ENCODE measurements at regions not wholly inside any gene's neighbourhood (a gene's known extent, or its start where the extent isn't known, plus 50 kb on each side); places are given as distances from the start of the nearest gene placed in this dataset.

DNA sequence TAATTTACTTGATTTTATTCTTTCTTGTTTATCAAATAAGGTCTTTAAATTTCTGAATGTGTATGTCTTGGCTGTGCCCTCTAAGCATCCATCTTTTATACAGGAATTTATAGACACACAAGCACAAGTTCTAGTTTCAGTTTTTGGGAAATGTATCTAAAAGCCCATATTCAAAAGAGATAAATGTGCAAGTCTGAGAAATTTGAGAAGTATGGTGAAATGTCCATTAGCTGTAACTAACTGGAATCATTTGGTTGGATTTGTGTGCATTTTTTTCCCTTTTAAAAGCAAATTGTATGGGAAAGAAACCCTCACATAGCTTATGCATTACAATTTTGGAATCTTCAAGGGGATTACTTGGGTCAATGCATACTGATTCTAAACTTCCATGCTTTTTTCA lies 532.0 kb downstream of the KLF5 start (continued):
- no peak for TF ChIP-seq JUN (CRISPR knock-in tag; IDR thresholded peaks at IDR 0.05)

GRCh38 chr13:73585236-73585635 lies 526.4 kb downstream of the KLF5 start:
- ChIA-PET POLR2A (no interaction called here), CTCF (no interaction called here)
- DNase-seq (ENCODE audit: low spot score) (no peak), ATAC-seq (no peak)
- TF ChIP-seq TCF7 (CRISPR knock-in tag; IDR thresholded peaks at IDR 0.05; ENCODE audit: low read depth) (no peak), HMGA2 (CRISPR knock-in tag; IDR thresholded peaks at IDR 0.05) (no peak), TEAD1 (CRISPR knock-in tag; IDR thresholded peaks at IDR 0.05) (no peak), E2F4 (CRISPR knock-in tag; IDR thresholded peaks at IDR 0.05; ENCODE audit: borderline replicate concordance, low read depth) (no peak), PRRX2 (CRISPR knock-in tag; IDR thresholded peaks at IDR 0.05) (no peak), IRF1 (CRISPR knock-in tag; IDR thresholded peaks at IDR 0.05) (no peak), NFATC4 (CRISPR knock-in tag; IDR thresholded peaks at IDR 0.05) (no peak), NR2C2 (CRISPR knock-in tag; IDR thresholded peaks at IDR 0.05) (no peak), ZSCAN18 (CRISPR knock-in tag; IDR thresholded peaks at IDR 0.05) (no peak), FOXJ3 (CRISPR knock-in tag; IDR thresholded peaks at IDR 0.05; ENCODE audit: borderline replicate concordance) (no peak), ATF6 (CRISPR knock-in tag; IDR thresholded peaks at IDR 0.05) (no peak), MYBL2 (CRISPR knock-in tag; IDR thresholded peaks at IDR 0.05) (no peak), SP1 (CRISPR knock-in tag; conservative IDR thresholded peaks at IDR 0.05) (no peak), NFYB (CRISPR knock-in tag; conservative IDR thresholded peaks at IDR 0.05; ENCODE audit: low read depth) (no peak), JAZF1 (CRISPR knock-in tag; IDR thresholded peaks at IDR 0.05) (no peak)
- TF ChIP-seq, protein P1, sequence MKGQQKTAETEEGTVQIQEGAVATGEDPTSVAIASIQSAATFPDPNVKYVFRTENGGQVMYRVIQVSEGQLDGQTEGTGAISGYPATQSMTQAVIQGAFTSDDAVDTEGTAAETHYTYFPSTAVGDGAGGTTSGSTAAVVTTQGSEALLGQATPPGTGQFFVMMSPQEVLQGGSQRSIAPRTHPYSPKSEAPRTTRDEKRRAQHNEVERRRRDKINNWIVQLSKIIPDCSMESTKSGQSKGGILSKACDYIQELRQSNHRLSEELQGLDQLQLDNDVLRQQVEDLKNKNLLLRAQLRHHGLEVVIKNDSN (CRISPR knock-in tag; IDR thresholded peaks at IDR 0.05): no peak
- peaks cover 10% of the 10 kb centered on the region for H3K4me1 Mint-ChIP-seq
- no peak overlapping the region for H3K4me3 Mint-ChIP-seq
- H3K27ac Mint-ChIP-seq: no peak overlapping the region
- H3K27me3 Mint-ChIP-seq (ENCODE audit: low read depth): no peaks in the 10 kb centered on the region
- peaks cover 22% of the 10 kb centered on the region for H3K9me3 Mint-ChIP-seq
- no peaks in the 10 kb centered on the region for H3K36me3 Mint-ChIP-seq

- TF ChIP-seq ZNF219 (CRISPR knock-in tag; IDR thresholded peaks at IDR 0.05; ENCODE audit: borderline replicate concordance) (no peak), NR3C1 (CRISPR knock-in tag; conservative IDR thresholded peaks at IDR 0.05; ENCODE audit: low read depth) (no peak), USF2 (CRISPR knock-in tag; IDR thresholded peaks at IDR 0.05) (no peak), SMAD4 (CRISPR knock-in tag; IDR thresholded peaks at IDR 0.05) (no peak), ZNF512 (CRISPR knock-in tag; IDR thresholded peaks at IDR 0.05; ENCODE audit: borderline replicate concordance) (no peak), TEAD1 (CRISPR knock-in tag; IDR thresholded peaks at IDR 0.05) (no peak), ELF4 (CRISPR knock-in tag; IDR thresholded peaks at IDR 0.05; ENCODE audit: low read depth) (no peak), ZNF425 (CRISPR knock-in tag; conservative IDR thresholded peaks at IDR 0.05) (no peak)
- Mint-ChIP-seq H3K27me3 (ENCODE audit: low read depth) (no peaks in the 10 kb centered on the region), H3K9me3 (peaks cover 22% of the 10 kb centered on the region), H3K4me1 (peaks cover 10% of the 10 kb centered on the region), H3K27ac (no peak overlapping the region; the same call in 1 of the 2 replicates), H3K4me3 (no peak overlapping the region), H3K36me3 (no peaks in the 10 kb centered on the region)
- ChIA-PET CTCF (interaction anchor here (0.5 kb wide), 1 partner anchor 774 kb away, joined by 3 read pairs; no protein-coding TSS in a partner anchor), POLR2A (no interaction called here)
- ATAC-seq: no peak
- no peak for DNase-seq (ENCODE audit: low spot score)
Observed at GRCh38 chr13:73583331-73583730, 524.5 kb downstream of the KLF5 start.

All from WTC11 (cell line).